SK-N-SH (cell line): ENCODE measurements at regions not wholly inside any gene's neighbourhood (a gene's known extent, or its start where the extent isn't known, plus 50 kb on each side); places are given as distances from the start of the nearest gene placed in this dataset.

Source experiments
- EP300 ChIP-seq, 2 experiments: IDR thresholded peaks; 2 replicates each; pipeline versions ENCODE4 v1.4.0 to v1.6.1; 2012; ENCODE audit warnings: borderline replicate concordance in 1 of 2, low read depth in 1 of 2, low read length in 1 of 2
- FOXM1 ChIP-seq: IDR thresholded peaks from 2 replicates; pipeline ENCODE4 v1.4.0; 2012; ENCODE audit warnings: low read depth, mild to moderate bottlenecking
- NFIC ChIP-seq: IDR thresholded peaks from 2 replicates; pipeline ENCODE4 v1.4.0; 2012; ENCODE audit warnings: borderline replicate concordance
- RAD21 ChIP-seq: IDR thresholded peaks from 2 replicates; pipeline ENCODE4 v1.6.1; 2012; ENCODE audit warnings: mild to moderate bottlenecking, low read length
- SIN3A ChIP-seq: IDR thresholded peaks from 2 replicates; pipeline ENCODE4 v1.6.1; 2012; ENCODE audit warnings: low read depth, mild to moderate bottlenecking, low read length, moderate library complexity, borderline replicate concordance
- TAF1 ChIP-seq: IDR thresholded peaks from 2 replicates; pipeline ENCODE4 v1.6.1; 2012; ENCODE audit warnings: low read depth, mild to moderate bottlenecking, low read length, moderate library complexity, borderline replicate concordance
- YY1 ChIP-seq: IDR thresholded peaks from 2 replicates; pipeline ENCODE4 v1.4.0; 2012; ENCODE audit warnings: low read depth, mild to moderate bottlenecking
- TF ChIP-seq, protein P1 (sequence below): fragments of 200-600 bp; sonication (generic); IDR thresholded peaks from 2 replicates; pipeline ENCODE4 v1.6.1; 2017; ENCODE audit warnings: antibody characterized with exemption, mild to moderate bottlenecking, moderate library complexity
- TF ChIP-seq, protein P2 (sequence below): IDR thresholded peaks from 2 replicates; pipeline ENCODE4 v1.4.0; 2012; ENCODE audit warnings: low read depth, borderline replicate concordance
- TF ChIP-seq, protein P3 (sequence below): IDR thresholded peaks from 2 replicates; pipeline ENCODE4 v1.6.1; 2012; ENCODE audit warnings: mild to moderate bottlenecking, low read depth, low read length, moderate library complexity

DNA sequence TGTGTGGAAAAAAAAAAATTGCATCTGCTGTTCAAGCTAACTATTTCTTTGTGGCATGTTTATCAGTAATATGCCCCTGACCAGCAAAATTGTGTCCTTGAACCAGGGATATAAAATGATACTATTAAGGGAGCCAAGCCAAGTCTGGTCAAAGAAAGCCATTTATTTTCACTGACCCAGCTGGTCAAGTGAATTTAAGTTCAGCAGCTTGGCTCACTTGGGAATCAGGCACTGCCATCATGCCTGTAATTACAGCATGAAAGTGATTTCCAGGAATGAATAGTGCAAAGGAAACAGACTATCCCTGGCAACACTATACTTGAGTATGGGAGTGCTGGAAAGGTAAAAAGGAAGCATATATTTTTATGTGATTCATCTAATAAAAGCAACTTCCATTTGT is 934.6 kb upstream of the CDH8 start:
- TF ChIP-seq YY1 (no peak), RAD21 (no peak), SIN3A (no peak), FOXM1 (no peak), EP300 (IDR thresholded peaks at IDR 0.05; ENCODE audit: borderline replicate concordance in 1 of 2, low read depth in 1 of 2, low read length in 1 of 2) (no peak), TAF1 (no peak), NFIC (no peak)
- TF ChIP-seq, protein P1, sequence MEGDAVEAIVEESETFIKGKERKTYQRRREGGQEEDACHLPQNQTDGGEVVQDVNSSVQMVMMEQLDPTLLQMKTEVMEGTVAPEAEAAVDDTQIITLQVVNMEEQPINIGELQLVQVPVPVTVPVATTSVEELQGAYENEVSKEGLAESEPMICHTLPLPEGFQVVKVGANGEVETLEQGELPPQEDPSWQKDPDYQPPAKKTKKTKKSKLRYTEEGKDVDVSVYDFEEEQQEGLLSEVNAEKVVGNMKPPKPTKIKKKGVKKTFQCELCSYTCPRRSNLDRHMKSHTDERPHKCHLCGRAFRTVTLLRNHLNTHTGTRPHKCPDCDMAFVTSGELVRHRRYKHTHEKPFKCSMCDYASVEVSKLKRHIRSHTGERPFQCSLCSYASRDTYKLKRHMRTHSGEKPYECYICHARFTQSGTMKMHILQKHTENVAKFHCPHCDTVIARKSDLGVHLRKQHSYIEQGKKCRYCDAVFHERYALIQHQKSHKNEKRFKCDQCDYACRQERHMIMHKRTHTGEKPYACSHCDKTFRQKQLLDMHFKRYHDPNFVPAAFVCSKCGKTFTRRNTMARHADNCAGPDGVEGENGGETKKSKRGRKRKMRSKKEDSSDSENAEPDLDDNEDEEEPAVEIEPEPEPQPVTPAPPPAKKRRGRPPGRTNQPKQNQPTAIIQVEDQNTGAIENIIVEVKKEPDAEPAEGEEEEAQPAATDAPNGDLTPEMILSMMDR, result no peak
- TF ChIP-seq, protein P2, sequence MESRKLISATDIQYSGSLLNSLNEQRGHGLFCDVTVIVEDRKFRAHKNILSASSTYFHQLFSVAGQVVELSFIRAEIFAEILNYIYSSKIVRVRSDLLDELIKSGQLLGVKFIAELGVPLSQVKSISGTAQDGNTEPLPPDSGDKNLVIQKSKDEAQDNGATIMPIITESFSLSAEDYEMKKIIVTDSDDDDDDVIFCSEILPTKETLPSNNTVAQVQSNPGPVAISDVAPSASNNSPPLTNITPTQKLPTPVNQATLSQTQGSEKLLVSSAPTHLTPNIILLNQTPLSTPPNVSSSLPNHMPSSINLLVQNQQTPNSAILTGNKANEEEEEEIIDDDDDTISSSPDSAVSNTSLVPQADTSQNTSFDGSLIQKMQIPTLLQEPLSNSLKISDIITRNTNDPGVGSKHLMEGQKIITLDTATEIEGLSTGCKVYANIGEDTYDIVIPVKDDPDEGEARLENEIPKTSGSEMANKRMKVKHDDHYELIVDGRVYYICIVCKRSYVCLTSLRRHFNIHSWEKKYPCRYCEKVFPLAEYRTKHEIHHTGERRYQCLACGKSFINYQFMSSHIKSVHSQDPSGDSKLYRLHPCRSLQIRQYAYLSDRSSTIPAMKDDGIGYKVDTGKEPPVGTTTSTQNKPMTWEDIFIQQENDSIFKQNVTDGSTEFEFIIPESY, result no peak
- TF ChIP-seq, protein P3, sequence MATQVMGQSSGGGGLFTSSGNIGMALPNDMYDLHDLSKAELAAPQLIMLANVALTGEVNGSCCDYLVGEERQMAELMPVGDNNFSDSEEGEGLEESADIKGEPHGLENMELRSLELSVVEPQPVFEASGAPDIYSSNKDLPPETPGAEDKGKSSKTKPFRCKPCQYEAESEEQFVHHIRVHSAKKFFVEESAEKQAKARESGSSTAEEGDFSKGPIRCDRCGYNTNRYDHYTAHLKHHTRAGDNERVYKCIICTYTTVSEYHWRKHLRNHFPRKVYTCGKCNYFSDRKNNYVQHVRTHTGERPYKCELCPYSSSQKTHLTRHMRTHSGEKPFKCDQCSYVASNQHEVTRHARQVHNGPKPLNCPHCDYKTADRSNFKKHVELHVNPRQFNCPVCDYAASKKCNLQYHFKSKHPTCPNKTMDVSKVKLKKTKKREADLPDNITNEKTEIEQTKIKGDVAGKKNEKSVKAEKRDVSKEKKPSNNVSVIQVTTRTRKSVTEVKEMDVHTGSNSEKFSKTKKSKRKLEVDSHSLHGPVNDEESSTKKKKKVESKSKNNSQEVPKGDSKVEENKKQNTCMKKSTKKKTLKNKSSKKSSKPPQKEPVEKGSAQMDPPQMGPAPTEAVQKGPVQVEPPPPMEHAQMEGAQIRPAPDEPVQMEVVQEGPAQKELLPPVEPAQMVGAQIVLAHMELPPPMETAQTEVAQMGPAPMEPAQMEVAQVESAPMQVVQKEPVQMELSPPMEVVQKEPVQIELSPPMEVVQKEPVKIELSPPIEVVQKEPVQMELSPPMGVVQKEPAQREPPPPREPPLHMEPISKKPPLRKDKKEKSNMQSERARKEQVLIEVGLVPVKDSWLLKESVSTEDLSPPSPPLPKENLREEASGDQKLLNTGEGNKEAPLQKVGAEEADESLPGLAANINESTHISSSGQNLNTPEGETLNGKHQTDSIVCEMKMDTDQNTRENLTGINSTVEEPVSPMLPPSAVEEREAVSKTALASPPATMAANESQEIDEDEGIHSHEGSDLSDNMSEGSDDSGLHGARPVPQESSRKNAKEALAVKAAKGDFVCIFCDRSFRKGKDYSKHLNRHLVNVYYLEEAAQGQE, result no peak
